DND-41 (cell line): ENCODE measurements at regions not wholly inside any gene's neighbourhood (a gene's known extent, or its start where the extent isn't known, plus 50 kb on each side); places are given as distances from the start of the nearest gene placed in this dataset.

Experiments used
- ATAC-seq: fragments of 200-7000 bp; cut with Tn5 transposase; 3 replicates; pipeline ENCODE4 v1.9.1; 2021; ENCODE audit warnings: low read depth; ENCODE audit not compliant: insufficient read depth
- DNase-seq: peaks from one replicate; pipeline ENCODE4 v3.0.0-alpha.2; 2020
- H2AFZ ChIP-seq: 2 replicates; pipeline ENCODE4 v1.6.0; 2012; ENCODE audit warnings: low read depth, low read length
- H3K27ac ChIP-seq: 2 replicates; pipeline ENCODE4 v1.5.1; 2012; ENCODE audit warnings: low read length, inconsistent platforms
- H3K27me3 ChIP-seq: fragments of 200-600 bp; sonication (generic); 2 replicates; pipeline ENCODE4 v1.6.0; 2012; ENCODE audit warnings: low read length, mild to moderate bottlenecking, inconsistent platforms; ENCODE audit not compliant: insufficient read depth, poor library complexity
- H3K36me3 ChIP-seq: 2 replicates; pipeline ENCODE4 v1.5.1; 2012; ENCODE audit warnings: low read length, inconsistent platforms; ENCODE audit not compliant: insufficient read depth
- H3K4me1 ChIP-seq: 2 replicates; pipeline ENCODE4 v1.5.1; 2012; ENCODE audit warnings: mild to moderate bottlenecking, low read length; ENCODE audit not compliant: insufficient read depth
- H3K4me2 ChIP-seq: 2 replicates; pipeline ENCODE4 v1.6.0; 2012; ENCODE audit warnings: mild to moderate bottlenecking, moderate library complexity, low read length, inconsistent platforms; ENCODE audit not compliant: insufficient read depth
- H3K4me3 ChIP-seq, 2 experiments: fragments of 200-600 bp in 1 of 2; shearing (Covaris generic) in 1 of 2; 2 replicates each; pipeline ENCODE4 v1.5.1; 2012 to 2016; ENCODE audit warnings: inconsistent platforms in 2 of 2, low read length in 2 of 2, mild to moderate bottlenecking in 2 of 2, low read depth in 1 of 2, moderate library complexity in 1 of 2
- H3K79me2 ChIP-seq: 2 replicates; pipeline ENCODE4 v1.6.0; 2012; ENCODE audit warnings: low read length, inconsistent platforms; ENCODE audit not compliant: insufficient read depth
- H3K9ac ChIP-seq: 2 replicates; pipeline ENCODE4 v1.6.0; 2012; ENCODE audit warnings: low read depth, mild to moderate bottlenecking, inconsistent platforms, low read length, moderate library complexity
- H3K9me3 ChIP-seq: 2 replicates; pipeline ENCODE4 v1.5.1; 2012; ENCODE audit warnings: low read length, moderate library complexity, mild to moderate bottlenecking, inconsistent platforms; ENCODE audit not compliant: insufficient read depth, severe bottlenecking
- H4K20me1 ChIP-seq: 2 replicates; pipeline ENCODE4 v1.6.0; 2012; ENCODE audit warnings: low read length; ENCODE audit not compliant: insufficient read depth
- CTCF ChIP-seq: IDR thresholded peaks from 2 replicates; pipeline ENCODE4 v1.5.1; 2012; ENCODE audit warnings: borderline replicate concordance, low read length, moderate library complexity, mild to moderate bottlenecking; ENCODE audit not compliant: poor library complexity, severe bottlenecking; ENCODE audit errors: extremely low read depth
- EZH2 ChIP-seq: IDR thresholded peaks from 3 replicates; pipeline ENCODE4 v1.6.1; 2012; ENCODE audit warnings: borderline replicate concordance, low read depth, mild to moderate bottlenecking, moderate library complexity, low read length, inconsistent platforms; ENCODE audit not compliant: severe bottlenecking

GRCh38 chr12:43112101-43112920, 439.7 kb downstream of the ADAMTS20 start:
- DNase-seq = no peak
- Histone ChIP-seq H3K27ac (no peak overlapping the region), H2AFZ (no peak overlapping the region), H3K4me1 (no peaks in the 10 kb centered on the region), H3K36me3 (no peaks in the 10 kb centered on the region), H3K9ac (no peak overlapping the region), H3K4me3 (no peak overlapping the region), H3K9me3 (no peaks in the 10 kb centered on the region), H4K20me1 (no peaks in the 10 kb centered on the region), H3K4me2 (no peak overlapping the region), H3K27me3 (no peaks in the 10 kb centered on the region), H3K79me2 (no peaks in the 10 kb centered on the region)
- ATAC-seq = no peak
- TF ChIP-seq EZH2 (no peak), CTCF (no peak)

- TF ChIP-seq CTCF (no peak), EZH2 (no peak)
- Histone ChIP-seq H3K4me3 (no peak overlapping the region), H2AFZ (no peak overlapping the region), H3K27ac (no peak overlapping the region), H3K36me3 (no peaks in the 10 kb centered on the region), H3K79me2 (no peaks in the 10 kb centered on the region), H3K27me3 (no peaks in the 10 kb centered on the region), H3K9ac (no peak overlapping the region), H3K4me1 (no peaks in the 10 kb centered on the region), H3K4me2 (no peak overlapping the region), H3K9me3 (no peaks in the 10 kb centered on the region), H4K20me1 (no peaks in the 10 kb centered on the region)
- DNase-seq = no peak
- ATAC-seq = no peak
These were observed 440.4 kb downstream of the ADAMTS20 start for GRCh38 chr12:43111608-43112007.

- no peaks in the 10 kb centered on the region for H3K9me3 ChIP-seq
- no peak overlapping the region for H2AFZ ChIP-seq
- H3K4me1 ChIP-seq = no peaks in the 10 kb centered on the region
- TF ChIP-seq EZH2 (no peak), CTCF (no peak)
- no peaks in the 10 kb centered on the region for H3K27me3 ChIP-seq
- no peak overlapping the region for H3K9ac ChIP-seq
- H3K36me3 ChIP-seq = no peaks in the 10 kb centered on the region
- ATAC-seq = no peak
- no peaks in the 10 kb centered on the region for H3K79me2 ChIP-seq
- no peaks in the 10 kb centered on the region for H4K20me1 ChIP-seq
- H3K4me2 ChIP-seq = no peak overlapping the region
- H3K4me3 ChIP-seq = no peak overlapping the region
- no peak overlapping the region for H3K27ac ChIP-seq
- no peak for DNase-seq
These were observed 442.2 kb downstream of the ADAMTS20 start for GRCh38 chr12:43109631-43110345.
